Retinal pigment epithelial cell (primary cell): ENCODE measurements at regions not wholly inside any gene's neighbourhood (a gene's known extent, or its start where the extent isn't known, plus 50 kb on each side); places are given as distances from the start of the nearest gene placed in this dataset.

Source experiments
- DNase-seq: peaks from one replicate; pipeline ENCODE4 v3.0.0-alpha.2; 2010; ENCODE audit warnings: low read depth
- H3K4me3 ChIP-seq: 2 replicates; pipeline ENCODE4 v1.5.1; 2011; ENCODE audit warnings: mild to moderate bottlenecking, low read length, control low read depth, moderate library complexity
- CTCF ChIP-seq: conservative IDR thresholded peaks from 2 replicates; pipeline ENCODE4 v1.5.1; 2011; ENCODE audit warnings: low read depth, low read length, control low read depth, inconsistent platforms

GRCh38 chr7:52540041-52540440, 495.4 kb upstream of the POM121L12 start:
- no peak overlapping the region for H3K4me3 ChIP-seq
- no peak for TF ChIP-seq CTCF
- no peak for DNase-seq

DNA sequence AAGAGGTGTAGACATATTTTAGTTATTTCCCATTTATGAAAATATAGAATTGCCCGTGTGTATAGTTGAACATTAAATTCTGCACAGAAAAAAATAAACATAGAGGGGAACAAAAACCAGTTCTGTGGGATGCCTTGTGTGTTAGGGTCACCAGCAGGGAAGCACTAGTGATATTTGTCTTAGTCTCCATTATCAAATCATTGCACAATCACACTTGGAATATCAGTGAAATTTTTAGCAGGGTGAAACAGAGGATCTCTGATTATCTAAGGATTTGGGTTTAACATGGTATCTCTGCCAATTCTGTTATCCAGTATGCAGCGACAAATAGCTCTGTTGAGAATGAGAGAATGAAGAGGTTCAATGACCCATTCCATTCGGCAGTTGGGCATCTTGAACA, 496.0 kb upstream of the POM121L12 start:
- no peak overlapping the region for H3K4me3 ChIP-seq
- no peak for TF ChIP-seq CTCF
- no peak for DNase-seq

DNA sequence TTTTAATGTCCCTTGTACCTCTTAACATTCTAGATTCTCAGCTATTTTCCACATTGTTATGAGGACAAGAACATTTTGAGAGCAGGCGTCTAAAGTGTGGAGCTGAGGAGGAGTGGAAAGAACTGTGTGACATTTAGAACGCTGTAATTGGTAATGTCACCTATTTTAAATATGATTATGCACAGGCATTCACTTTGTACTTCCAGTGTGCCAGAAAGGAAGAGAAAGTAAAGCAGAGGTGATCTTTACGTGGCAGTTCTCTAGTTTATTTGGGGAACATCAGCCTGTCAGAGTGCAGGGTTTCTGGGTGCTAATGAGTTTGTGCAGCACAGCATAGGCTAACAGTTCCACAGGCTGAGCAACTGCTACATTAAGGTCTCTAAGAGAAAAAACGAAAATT, 498.4 kb upstream of the POM121L12 start:
- DNase-seq = no peak
- no peak overlapping the region for H3K4me3 ChIP-seq
- no peak for TF ChIP-seq CTCF

DNA sequence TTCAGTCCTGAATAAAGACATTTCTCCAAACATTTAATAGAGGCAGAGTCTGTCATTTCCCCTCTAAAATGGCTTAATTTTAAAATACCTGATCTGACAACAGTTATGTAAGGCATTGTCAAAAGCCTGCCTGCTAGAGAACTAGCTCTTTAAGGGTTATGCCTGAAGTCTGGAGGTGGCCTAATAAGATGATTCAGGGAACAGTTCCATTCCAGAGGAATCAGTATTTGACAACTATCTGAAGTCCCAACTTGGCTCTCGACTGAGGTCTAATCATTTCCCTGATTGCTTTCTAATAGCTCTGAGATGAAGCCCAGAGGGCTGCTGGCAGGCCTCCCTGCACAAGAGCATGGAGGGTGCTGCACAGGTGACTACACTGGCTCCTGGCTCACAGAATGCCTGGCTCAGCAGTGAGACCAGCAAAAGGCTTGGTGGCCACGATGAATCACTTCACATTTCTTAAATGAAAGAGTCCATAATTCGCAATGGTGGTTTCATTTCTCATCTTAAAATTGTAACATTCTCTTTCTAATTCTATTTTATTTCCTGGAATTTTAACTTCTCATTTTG, 509.6 kb upstream of the POM121L12 start:
- no peak for DNase-seq
- no peak for TF ChIP-seq CTCF
- H3K4me3 ChIP-seq = no peak overlapping the region

- TF ChIP-seq CTCF = no peak
- DNase-seq = no peak
- H3K4me3 ChIP-seq = no peak overlapping the region
Measured at GRCh38 chr7:52518869-52519268, 516.6 kb upstream of the POM121L12 start.

DNA sequence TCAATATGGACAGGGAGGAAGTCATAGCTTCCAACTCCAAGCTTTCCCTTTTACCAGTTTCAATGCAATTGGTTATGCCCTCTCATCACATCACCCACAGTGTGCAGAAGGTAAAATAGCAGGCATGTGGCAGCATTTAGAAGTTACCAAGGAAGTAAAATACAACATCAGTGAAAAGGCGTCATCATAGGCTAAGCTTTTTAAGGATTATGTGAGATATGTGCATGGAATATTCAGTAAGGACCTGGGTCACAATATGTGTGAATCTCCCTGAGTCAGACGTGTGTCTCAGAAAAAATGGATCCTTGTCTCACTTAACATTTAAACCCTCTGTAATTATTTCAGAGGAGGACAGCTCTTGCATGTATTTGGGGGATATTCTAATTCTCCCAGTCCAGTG, 522.8 kb upstream of the POM121L12 start:
- TF ChIP-seq CTCF = no peak
- no peak overlapping the region for H3K4me3 ChIP-seq
- DNase-seq = no peak

- no peak overlapping the region for H3K4me3 ChIP-seq
- DNase-seq = no peak
- no peak for TF ChIP-seq CTCF
Measured at GRCh38 chr7:52507546-52508255, 527.7 kb upstream of the POM121L12 start.
